Muscle of arm (tissue), 1 donor: ENCODE measurements at regions not wholly inside any gene's neighbourhood (a gene's known extent, or its start where the extent isn't known, plus 50 kb on each side); places are given as distances from the start of the nearest gene placed in this dataset.
"Not testable (repeated sequence)": the region's sequence is repeated elsewhere in the genome, so short reads cannot be mapped to it uniquely, and the experiment has no call there.

Source experiments
- DNase-seq: peaks from one replicate; pipeline ENCODE4 v3.0.0-alpha.2; 2013

DNA sequence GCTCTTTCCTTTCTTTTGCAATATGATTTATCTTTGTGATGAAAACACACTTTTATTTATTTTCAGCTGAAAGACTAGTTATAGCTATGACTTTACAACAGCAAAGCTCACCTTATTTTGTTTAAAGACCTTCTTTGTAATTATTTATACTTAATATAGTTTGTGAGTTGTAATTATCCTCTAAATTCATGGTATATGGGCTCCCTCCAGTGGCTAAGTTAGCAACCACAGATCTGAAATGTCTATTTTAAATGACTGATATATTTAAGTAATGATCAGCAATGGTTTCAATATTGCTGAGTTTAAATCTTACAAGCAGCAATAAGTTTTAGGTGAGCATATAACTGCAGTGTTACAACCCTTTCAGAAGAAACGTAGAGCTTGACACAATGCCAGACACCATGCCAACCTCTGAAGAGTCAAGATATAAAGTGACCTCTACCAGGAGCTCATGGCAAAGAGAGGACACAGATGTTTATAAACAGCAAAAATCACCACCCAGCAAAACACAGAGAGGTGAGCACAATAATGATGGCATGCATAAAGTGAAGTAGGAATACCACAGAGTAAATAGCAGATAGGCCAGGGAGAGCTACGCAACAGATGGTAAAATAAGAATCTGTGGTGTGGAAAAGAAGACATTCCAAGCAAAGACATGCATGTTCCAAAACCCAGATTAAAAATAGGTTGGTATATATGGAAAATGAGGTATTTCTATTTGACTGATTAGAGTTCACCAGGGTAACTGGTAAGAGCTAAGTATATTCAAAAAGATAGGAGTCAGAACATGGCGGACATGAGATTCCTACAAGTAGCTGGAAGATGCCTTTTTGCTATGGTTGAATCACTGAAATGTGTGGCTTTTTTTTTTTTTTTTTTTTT lies 143.7 kb upstream of the ZNF385D start:
- DNase-seq, result peak; percentile 41

DNA sequence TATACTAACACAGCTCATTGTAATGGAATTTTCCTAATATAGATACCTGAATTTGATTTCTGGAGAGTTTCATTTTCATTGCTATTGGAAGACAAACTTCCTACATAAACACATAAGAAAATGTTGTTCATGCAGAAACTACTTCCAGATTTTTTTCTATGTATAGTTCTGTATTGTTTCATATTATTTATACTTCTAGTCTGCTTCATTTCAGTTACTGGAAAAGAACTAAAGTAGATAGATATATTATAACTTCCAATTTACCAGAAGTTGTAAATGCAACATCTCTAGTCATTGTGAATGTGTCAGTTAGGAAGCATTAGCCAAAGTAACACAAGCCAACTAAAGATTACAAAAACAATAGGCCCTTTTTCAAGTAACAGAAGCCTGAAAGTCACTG lies 147.3 kb upstream of the ZNF385D start:
- no peak for DNase-seq

DNA sequence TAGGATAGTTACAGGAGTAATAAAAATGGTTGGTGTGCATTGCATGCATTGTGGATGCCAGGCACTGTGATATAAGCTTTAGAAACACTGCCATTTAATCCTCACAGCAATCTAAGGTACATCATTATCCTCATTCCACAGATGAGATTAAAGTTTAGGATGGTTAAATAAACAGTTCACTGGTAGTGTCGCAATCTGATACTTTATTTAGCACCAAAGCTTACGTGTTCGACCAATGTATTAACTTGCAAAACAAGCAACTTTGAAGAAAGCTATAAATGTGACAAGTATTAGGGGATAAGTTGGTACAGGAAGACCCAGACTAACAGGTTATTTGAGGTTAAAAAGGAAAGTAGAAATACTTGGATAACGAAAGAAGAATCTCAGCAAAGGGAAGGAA lies 150.5 kb upstream of the ZNF385D start:
- DNase-seq, result no peak

DNA sequence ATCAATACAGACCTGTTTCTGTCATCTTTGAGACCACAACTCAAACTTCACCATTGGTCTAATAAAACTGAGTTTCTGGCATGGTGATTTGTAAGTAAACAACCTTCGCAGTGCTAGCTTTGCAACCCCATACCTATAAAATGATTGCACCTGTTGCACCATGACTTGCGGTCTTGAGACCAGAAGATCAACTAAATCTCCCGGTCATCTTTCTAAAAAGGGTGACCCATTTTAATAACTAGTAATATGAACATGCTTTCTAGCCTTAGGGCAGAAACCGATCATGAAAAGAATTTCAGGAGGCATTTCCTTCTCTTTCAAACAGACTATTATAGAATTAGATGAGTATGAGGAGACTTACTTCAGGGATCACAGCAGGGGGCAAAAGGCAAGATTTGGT lies 151.9 kb upstream of the ZNF385D start:
- DNase-seq, result no peak

DNA sequence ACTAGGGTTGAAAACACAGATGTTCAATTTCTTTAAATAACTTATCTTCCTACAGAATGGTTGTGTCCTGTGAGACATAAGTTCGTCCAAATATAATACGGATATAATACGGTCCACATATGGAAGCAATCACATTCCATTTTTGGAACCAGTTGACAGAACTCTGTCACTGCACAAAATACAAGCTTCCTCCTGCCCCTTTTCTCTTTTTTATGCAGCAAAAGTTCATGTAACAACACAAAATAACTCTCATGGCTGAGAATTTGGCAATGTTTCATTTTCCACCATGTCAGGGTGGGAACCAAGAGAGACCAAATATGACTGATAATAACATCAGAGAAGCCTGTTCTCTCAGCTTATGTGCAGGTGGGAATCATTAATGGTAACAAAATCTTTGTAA lies 158.1 kb upstream of the ZNF385D start:
- peak; percentile 92 for DNase-seq

DNA sequence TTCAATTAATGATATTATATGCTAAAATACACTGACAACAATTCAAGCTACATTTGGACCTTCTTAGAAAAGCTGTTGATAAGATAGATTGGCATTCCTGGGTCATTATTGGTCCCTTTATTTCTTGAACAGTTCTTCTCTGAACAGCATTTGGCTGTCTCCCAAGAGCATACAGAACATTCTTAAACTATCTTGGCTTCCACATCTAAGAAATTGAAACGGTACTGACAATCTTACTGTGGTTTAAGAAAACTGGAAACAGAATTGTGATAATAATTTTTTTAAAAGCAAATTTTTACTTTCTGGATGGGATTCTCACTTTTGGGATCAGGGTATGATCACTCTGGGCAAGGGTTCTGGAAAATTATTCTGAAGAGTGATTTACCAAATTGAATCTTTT lies 161.7 kb upstream of the ZNF385D start:
- DNase-seq, result no peak

DNA sequence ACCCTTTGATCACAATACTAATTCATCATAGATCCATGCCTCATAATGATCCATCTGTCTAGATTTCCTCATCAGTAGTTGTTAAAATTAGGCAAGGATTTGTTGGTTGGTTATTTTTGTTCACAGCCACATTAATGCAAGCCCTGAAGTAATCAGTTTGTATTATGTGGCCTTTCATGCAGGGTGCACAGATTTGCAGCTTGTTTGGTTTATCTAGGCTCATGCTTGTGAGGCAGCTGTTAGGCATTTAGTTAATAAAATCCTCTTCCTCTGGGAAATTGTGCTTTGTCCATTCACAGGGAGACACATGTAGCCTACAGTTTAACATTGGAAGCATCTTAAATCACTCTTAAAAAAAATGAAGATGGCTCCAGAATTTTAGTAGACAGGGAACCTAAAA lies 162.8 kb upstream of the ZNF385D start:
- DNase-seq, result peak; percentile 57

DNA sequence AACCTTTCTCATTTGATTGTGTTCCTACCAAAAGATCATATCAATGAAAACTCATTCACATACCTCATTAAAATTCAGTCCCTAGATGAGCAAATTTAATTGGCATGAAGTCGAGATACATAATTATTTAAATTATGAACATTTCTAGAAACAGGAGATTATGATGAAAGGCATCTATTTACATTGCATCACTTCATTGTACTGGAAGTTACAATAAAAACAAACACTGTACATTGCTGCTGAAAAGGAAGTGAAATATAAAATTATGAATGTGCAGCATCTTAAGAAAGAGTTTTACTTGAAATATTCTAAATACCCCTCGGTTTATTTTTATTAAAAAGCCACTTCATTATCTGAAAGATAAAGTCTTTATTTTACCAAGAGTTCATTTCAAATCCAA lies 163.4 kb upstream of the ZNF385D start:
- DNase-seq, result no peak

DNA sequence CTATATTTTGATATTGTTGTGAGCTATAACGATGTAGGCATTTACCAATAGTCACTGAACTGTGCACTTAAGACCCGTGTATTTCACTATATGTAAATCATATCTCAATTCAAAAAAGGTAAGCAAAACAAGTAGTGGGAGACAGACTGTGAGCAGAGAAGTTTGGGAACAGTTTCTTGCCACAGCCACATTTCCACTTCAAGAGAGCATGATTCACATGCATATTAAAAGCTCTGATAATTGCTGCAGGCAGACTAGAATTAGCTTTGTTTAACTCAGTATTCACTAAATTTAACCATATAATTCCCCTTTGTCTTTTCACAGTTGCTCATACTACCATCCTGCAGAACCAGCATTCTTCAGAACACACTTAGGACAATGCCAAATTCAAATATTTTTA lies 168.4 kb upstream of the ZNF385D start:
- no peak for DNase-seq

DNA sequence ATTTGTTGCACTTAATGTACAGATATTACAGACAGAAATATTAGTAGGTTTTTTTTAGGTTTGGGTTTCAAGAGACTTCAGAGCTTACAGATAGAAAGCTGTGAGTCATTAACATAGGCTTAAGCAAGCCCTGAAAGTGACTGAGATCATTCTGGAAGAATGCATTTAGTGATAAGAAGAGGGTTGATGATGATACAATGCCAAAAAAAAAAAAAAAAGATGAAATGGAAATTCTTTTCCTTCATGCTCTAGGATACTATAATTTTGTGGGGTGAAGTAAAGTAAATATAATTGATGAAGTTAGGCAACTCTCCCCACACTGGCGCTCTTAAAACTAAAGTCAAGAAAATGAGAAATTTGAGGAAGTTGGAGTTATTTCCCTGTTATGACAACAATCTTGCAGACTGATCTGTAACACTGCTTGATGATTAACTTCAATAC lies 169.4 kb upstream of the ZNF385D start:
- DNase-seq, result peak; percentile 41

DNA sequence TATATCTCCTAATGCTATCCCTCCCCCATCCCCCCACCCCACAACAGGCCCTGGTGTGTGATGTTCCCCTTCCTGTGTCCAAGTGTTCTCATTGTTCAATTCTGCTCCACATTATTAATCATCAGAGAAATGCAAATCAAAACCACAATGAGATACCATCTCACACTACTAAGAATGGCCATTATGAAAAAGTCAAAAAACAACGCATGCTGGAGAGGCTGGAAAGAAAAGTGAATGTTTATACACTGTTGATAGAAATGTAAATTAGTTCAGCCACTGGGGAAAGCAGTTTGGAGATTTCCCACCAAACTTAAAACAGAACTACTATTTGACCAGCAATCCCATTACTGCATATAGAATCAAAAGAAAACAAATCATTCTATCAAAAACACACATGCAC lies 172.1 kb upstream of the ZNF385D start:
- not testable (repeated sequence) for DNase-seq

DNA sequence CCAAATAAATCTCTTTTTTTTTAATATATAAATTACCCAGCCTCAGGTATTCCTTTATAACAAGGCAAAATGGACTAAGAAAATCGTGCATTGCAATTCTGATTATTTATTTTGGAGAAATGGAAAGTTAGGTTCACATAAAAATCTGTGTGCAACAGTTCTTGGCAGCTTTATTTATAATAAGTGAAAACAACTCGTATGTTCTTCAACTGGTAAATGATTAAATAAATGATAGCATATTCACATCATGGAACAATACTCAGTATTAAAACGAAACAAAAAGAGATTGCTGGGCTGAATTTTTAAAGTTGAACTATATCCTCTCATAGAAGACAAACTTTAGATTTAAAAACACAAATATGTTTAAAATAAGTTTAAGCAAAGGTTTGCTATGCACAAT lies 176.3 kb upstream of the ZNF385D start:
- no peak for DNase-seq

DNA sequence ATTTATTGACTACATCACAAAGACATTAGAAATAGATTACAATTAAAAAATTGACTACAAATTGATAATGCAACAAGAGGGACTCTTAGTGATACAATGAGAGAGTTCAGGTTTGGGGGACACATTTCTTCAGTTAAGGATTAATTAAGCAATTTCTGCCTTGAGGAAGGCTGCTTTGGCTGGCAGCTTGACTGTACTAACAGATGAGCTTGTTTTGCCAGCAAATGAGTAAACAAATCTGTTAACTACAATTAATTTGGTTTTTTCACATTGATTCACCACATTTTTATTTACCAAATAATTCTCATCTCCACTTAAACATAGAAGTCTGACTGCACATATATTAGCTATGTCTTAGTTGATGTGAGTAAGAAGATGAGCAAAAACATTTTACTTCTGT lies 183.6 kb upstream of the ZNF385D start:
- no peak for DNase-seq

DNA sequence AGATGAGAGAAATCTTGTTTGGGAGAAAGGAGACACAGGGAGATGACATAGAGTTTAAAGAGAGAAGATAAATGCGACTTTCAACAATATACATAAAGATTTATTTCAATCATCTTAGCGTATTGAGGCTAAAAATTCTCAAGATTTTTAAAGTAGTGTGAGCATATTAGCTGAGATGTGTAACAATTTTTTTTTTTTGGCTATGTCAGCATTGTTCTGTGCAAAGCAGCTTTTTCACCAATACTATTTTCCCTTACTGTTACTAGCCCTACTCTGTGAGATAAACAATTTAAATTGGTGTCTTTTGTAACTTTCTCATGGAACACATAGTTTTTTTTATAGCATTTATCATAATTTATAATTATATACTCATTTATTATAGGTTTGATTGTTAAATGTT lies 185.2 kb upstream of the ZNF385D start:
- DNase-seq, result no peak

DNA sequence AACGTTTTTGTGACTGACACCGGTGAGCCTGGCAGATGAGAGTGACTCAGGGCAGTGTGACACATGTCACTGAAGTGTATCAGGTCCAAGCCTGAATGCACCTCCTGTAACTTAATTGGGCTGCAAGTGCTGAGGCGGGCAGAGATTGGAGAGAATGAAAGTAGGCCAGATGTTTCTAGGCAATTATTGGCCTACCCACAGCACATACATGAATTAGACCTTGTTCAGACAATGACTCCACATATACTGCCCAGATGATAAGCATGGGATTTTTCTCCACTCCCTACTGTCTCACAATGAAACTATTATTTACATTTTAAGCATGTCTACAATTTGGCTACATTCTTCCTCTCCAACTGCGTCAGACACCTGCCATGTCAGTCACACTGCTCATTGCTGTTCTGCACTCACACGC lies 187.3 kb upstream of the ZNF385D start:
- no peak for DNase-seq

DNA sequence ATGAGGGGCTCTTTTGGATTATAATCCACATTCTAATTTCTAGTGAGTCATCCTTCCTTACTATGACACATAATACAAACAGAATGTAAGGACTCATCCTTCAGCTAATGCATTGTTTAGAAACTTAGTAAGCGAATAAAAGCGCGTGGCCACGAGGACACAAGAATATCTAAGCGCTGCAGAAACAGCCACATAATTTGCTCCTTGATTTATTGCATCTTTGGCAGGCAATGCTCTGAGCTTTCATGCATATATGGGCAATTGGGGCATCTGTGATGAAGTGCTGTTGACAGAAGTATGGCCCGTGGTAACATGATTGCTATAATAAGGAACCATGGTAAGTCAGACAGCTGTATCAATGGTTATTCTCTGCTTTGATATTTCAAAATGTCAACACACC lies 191.3 kb upstream of the ZNF385D start:
- DNase-seq, result no peak

DNA sequence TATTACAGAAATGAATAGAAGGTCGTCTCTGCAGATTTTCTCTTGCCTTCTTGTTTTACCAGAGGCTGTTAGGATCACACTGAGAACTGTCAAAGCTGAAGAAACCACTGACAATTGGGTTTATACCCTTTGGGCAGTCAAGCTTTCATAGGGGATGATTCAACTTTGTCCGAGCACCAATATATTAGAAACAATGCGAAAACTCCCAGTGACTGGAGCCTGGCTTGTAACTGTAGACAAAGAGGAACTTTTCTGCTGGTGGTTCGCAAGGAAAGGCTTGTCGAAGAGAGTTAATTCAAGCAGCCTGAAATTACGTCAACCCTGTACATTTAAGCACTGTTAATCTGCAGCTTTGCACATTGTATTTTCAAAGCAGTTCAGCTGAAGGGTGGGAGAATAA lies 193.2 kb upstream of the ZNF385D start:
- DNase-seq, result no peak

DNA sequence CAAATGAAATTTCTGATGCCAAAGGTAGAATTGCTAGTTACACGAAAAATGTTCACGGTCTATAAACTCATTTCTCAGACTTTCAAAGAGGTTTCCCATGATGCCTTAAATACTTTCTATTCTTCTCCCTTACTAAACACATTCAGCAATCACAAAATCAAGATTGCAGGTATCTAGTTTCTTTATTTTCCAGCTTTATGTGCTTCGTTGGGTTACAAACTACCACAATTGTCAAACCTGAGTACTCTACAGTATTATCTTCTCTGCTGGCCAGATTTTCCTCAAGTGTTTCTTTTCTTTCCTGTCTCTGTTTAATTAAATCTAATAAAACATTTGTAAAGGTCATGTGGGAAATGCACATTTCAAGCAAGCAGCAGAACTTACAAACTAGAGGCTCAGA lies 201.8 kb upstream of the ZNF385D start:
- no peak for DNase-seq

DNA sequence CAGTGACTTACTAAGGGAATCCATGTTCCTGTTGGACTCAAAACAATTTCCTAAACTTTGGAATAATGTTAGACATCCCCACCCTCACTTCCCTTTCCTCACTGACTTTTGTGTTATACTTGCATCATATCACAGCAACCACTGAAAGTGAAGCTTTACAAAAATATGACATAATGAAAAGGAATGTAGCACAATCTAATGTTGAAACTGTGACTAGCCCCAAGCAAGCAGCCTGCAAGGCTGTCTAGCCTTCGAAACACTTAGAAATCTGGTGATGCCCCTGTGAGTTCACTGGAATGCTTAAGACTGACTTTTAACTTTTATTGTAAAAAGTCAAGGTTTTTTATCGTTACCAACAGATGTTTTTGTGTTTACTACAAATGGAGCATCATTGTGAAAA lies 203.7 kb upstream of the ZNF385D start:
- no peak for DNase-seq

DNA sequence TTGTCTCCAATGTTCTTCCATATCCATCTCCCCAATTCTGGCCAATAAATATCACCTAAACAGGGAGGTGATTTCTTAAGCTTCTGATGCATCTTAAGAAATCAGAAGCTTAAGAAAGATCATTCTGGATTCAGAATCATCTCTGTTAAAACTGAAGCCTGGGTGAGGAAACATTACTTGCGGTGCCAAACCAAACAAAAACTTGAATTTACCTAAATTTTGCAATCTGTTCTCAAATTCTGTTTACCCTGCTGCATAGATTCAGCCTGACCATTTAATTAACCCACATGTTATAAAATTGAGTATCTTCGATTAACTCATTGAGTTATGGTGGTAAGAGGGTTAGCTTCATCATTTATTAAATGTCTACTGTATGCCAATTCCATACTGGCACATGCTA lies 204.4 kb upstream of the ZNF385D start:
- no peak for DNase-seq

DNA sequence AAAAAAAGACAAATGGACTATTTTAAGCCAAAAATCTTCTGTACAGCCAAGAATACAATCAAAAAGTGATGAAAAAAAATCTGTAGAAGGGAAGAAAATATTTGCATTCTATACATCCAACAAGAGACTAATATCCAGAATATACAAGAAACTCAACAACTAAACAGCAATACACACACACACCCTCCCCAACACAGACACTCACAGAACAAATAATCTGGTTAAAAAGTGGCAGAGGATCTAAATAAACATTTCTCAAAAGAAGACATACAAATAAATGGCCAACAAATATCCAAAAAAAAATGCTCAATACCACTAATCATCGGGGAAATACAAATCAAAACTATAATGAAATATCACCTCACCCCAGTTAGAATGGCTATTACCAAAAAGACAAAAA lies 209.0 kb upstream of the ZNF385D start:
- DNase-seq, result no peak

DNA sequence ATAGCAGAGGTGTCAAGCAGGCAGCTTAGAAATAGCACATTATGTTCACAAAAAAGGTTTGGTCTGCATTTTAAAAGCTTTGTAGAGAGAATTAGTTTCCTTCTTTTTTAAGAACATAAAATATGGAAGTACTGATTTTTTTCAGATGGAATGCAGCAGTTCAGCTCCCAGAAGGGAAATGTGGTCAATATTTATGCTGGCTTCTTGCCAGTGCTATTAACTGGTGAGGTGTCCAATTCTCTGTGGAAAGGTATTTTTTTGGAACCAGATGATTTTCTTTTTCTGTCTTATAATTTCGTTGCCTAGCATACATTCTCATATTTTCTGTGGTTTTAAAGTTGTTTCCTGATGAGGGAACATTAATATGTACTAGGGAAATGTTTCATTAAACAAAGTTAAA lies 211.4 kb upstream of the ZNF385D start:
- DNase-seq, result no peak

DNA sequence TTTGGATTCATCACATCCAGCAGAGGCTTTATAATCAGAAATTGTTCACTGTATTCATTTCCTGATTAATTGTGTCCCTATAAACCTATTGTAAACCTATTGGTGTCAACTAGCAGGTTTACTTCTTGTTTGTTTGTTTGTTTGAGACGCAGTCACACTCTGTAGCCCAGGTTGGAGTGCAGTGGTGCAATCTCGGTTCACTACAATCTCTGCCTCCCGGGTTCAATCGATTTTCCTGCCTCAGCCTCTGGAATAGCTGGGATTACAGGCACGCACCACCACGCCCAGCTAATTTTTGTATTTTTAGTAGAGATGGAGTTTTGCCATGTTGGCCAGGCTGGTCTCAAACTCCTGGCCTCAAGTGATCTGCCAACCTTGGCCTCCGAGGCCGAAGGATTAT lies 215.4 kb upstream of the ZNF385D start:
- not testable (repeated sequence) for DNase-seq

DNA sequence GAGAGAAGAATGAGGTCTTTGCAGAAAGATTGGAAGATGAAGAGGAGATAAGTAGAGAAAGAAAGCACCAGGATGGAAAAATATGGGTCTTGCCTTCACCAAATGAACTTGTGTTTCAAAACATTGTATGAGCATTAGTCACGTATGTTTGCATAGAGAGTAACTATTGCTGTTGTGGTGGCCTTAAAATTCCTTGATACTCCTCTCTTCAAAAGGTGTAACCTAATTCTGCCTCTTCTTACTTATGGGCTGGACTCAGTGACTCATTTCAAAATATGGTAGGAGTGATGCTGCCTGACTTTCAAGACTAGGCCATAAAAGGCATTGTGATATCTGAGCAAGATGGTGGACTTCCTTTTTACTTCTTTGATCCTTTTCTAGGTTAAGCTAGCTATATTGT lies 228.7 kb upstream of the ZNF385D start:
- no peak for DNase-seq
